ENCODE measurements at regions not wholly inside any gene's neighbourhood (a gene's known extent, or its start where the extent isn't known, plus 50 kb on each side); places are given as distances from the start of the nearest gene placed in this dataset.

- 29% methylated on average over 2 of the region's 2 CpGs for WGBS, 2 donors
- H3K9me3 ChIP-seq, result no peaks in the 10 kb centered on the region
- no peak for ATAC-seq (ENCODE audit: low FRiP score in 2 of 2)
- no peaks in the 10 kb centered on the region for H3K27me3 ChIP-seq
- peaks cover 0 to 3% (median 0%) of the 10 kb centered on the region in 4 donors for H3K4me1 ChIP-seq
- no peaks in the 10 kb centered on the region for H3K36me3 ChIP-seq
- TF ChIP-seq CTCF (IDR thresholded peaks at IDR 0.05) (no peak), POLR2AphosphoS5 (IDR thresholded peaks at IDR 0.05) (no peak), POLR2A (IDR thresholded peaks at IDR 0.05) (no peak), EP300 (IDR thresholded peaks at IDR 0.05) (no peak)
- H3K4me3 ChIP-seq, result no peak overlapping the region
- DNase-seq, result no peak
- H3K27ac ChIP-seq, result no peak overlapping the region
These were observed 313.4 kb downstream of the CXCL12 start for GRCh38 chr10:44071479-44071878.

- 82 to 100% methylated on average over 4 to 5 of the region's 5 CpGs for WGBS, 2 donors
- DNase-seq (no peak), ATAC-seq (ENCODE audit: low FRiP score in 2 of 2) (peak in 1 of 2 donors; percentile 14)
- Histone ChIP-seq H3K36me3 (no peaks in the 10 kb centered on the region), H3K27me3 (no peaks in the 10 kb centered on the region), H3K27ac (no peak overlapping the region), H3K4me3 (no peak overlapping the region), H3K4me1 (peaks cover 0 to 3% (median 1%) of the 10 kb centered on the region in 4 donors), H3K9me3 (no peaks in the 10 kb centered on the region)
- no peak for TF ChIP-seq EP300 (IDR thresholded peaks at IDR 0.05)
- TF ChIP-seq POLR2AphosphoS5 (IDR thresholded peaks at IDR 0.05), result no peak
- no peak for TF ChIP-seq CTCF (IDR thresholded peaks at IDR 0.05)
- no peak for TF ChIP-seq POLR2A (IDR thresholded peaks at IDR 0.05)
These were observed 314.6 kb downstream of the CXCL12 start for GRCh38 chr10:44070282-44070681.

GRCh38 chr10:44069573-44069972 lies 315.3 kb downstream of the CXCL12 start:
- no peak for TF ChIP-seq POLR2AphosphoS5 (IDR thresholded peaks at IDR 0.05)
- no peak for TF ChIP-seq CTCF (IDR thresholded peaks at IDR 0.05)
- TF ChIP-seq POLR2A (IDR thresholded peaks at IDR 0.05), result no peak
- TF ChIP-seq EP300 (IDR thresholded peaks at IDR 0.05), result no peak

GRCh38 chr10:44068716-44069482 lies 316.0 kb downstream of the CXCL12 start:
- DNase-seq (no peak), ATAC-seq (ENCODE audit: low FRiP score in 2 of 2) (no peak)
- Histone ChIP-seq H3K9me3 (no peaks in the 10 kb centered on the region), H3K27me3 (no peaks in the 10 kb centered on the region), H3K36me3 (no peaks in the 10 kb centered on the region), H3K4me3 (no peak overlapping the region), H3K4me1 (peaks cover 0 to 4% (median 2%) of the 10 kb centered on the region in 4 donors), H3K27ac (no peak overlapping the region)
- TF ChIP-seq POLR2A (IDR thresholded peaks at IDR 0.05) (no peak), CTCF (IDR thresholded peaks at IDR 0.05) (no peak), EP300 (IDR thresholded peaks at IDR 0.05) (no peak), POLR2AphosphoS5 (IDR thresholded peaks at IDR 0.05) (no peak)
- 79 to 91% methylated on average over 10 of the region's 10 CpGs for WGBS, 2 donors

More at GRCh38 chr10:44069573-44069972, 315.3 kb downstream of the CXCL12 start:
- ATAC-seq (ENCODE audit: low FRiP score in 2 of 2) (no peak), DNase-seq (no peak)
- Histone ChIP-seq H3K27ac (no peak overlapping the region), H3K27me3 (no peaks in the 10 kb centered on the region), H3K36me3 (no peaks in the 10 kb centered on the region), H3K9me3 (no peaks in the 10 kb centered on the region), H3K4me3 (no peak overlapping the region), H3K4me1 (peaks cover 0 to 4% (median 1%) of the 10 kb centered on the region in 4 donors)
- 63 to 77% methylated on average over 4 of the region's 4 CpGs for WGBS, 2 donors

GRCh38 chr10:44067432-44067831 lies 317.5 kb downstream of the CXCL12 start:
- Histone ChIP-seq H3K4me1 (peaks cover 0 to 4% (median 3%) of the 10 kb centered on the region in 4 donors), H3K4me3 (no peak overlapping the region)
- WGBS, 2 donors, result 91 to 100% methylated on average over 2 of the region's 2 CpGs

More at GRCh38 chr10:44067432-44067831, 317.5 kb downstream of the CXCL12 start:
- DNase-seq (no peak), ATAC-seq (ENCODE audit: low FRiP score in 2 of 2) (no peak)
- Histone ChIP-seq H3K9me3 (no peaks in the 10 kb centered on the region), H3K27ac (no peak overlapping the region), H3K27me3 (no peaks in the 10 kb centered on the region), H3K36me3 (no peaks in the 10 kb centered on the region)
- TF ChIP-seq EP300 (IDR thresholded peaks at IDR 0.05), result no peak
- no peak for TF ChIP-seq CTCF (IDR thresholded peaks at IDR 0.05)
- no peak for TF ChIP-seq POLR2AphosphoS5 (IDR thresholded peaks at IDR 0.05)
- no peak for TF ChIP-seq POLR2A (IDR thresholded peaks at IDR 0.05)
